ENCODE measurements at regions not wholly inside any gene's neighbourhood (a gene's known extent, or its start where the extent isn't known, plus 50 kb on each side); places are given as distances from the start of the nearest gene placed in this dataset.

DNA sequence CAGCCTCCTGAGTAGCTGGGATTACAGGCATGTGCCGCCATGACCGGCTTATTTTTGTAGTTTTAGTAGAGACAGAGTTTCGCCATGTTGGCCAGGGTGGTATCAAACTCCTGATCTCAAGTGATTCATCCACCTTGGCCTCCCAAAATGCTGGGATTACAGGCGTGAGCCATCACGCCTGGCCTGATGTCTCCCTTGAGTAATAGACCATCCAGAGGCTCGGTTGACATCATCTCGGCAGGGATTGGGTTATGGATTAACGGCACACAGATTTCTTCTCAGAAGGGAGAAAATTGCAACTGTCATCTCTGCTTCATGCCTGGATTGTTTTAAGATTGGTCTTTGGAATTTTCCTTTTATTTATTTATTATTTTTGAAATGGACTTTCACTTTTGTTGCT is 239.2 kb upstream of the LARGE1 start:
- no peak for DNase-seq

DNA sequence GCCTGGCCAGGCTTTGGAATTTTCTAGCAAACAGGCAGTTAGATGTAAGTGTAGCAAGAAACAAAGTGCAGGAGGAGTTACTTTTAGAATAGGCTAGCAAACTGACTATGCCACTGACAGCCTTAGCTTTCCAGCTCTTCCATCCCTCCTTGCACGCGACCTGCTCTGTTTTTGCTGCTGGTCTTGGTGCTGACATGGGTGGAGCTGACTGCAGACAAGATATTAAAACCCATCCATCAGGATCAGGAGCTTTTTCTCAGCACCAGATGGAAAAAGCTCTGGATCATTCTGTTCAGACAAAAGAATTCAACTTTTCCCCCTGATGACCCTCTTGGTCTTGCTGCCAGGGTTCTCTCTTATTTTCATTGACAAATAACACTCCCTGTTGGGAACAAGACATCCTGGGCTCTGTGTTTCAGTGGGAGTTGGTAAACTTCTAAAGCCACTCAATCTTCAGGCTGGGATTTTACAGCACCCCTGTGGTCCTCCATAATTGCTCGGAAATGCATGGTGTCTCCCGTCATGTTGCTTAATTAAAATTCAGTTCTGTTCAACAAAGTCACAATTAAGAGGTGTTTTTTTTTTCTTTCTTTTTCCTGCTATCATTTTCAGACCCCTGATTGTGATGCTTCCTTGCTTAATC is 240.0 kb upstream of the LARGE1 start:
- DNase-seq, result no peak

DNA sequence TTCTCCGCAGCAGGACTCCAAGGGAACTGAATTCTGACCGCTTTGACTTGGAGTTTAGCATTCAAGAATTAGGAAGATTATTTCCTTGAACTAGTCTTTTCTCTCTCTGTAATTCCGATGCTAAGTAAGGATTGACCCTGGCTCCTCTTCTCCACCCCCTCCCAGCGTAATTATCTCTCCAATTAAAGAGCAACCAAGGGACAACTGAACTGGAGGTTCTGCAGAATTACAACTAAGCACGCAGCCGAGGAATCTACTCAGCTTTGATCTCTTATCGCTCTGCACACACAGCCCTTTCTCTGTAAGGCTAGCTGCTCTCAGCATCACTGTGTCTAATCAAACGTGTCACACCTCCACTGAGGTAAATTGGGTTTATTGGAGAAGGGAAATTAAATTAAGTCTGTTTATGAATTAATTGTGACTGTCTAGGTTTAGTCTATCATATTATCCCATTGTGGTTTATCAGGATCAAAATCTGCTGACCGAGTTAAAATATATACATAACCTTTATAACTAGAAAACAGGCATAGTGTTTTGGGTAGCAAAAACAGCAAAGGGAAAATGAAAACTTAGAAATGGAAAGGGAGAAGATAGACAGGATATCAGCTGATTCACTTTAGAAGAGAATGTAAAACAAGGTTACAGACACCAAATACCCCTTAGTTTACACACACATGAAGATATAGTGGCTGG is 241.3 kb upstream of the LARGE1 start:
- DNase-seq, result no peak

DNA sequence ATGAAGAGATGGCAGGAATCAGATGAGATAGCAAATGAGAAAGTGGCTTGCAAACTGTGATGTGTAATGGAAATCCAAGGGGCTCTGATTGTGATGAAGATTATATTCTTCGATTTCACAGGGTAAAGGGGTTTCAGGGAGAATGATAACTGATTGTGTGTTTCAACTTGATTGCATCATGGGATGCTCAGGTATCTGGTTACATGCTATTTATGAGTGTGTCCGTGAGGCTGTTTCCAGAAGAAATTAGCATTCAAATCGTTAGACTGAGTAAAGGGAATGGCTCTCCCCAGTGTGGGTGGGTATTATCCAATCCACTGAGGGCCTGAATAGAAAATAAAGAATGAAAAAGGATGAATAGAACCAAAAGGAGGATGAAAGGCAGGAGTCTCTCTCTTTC is 278.7 kb upstream of the LARGE1 start:
- no peak for DNase-seq

DNA sequence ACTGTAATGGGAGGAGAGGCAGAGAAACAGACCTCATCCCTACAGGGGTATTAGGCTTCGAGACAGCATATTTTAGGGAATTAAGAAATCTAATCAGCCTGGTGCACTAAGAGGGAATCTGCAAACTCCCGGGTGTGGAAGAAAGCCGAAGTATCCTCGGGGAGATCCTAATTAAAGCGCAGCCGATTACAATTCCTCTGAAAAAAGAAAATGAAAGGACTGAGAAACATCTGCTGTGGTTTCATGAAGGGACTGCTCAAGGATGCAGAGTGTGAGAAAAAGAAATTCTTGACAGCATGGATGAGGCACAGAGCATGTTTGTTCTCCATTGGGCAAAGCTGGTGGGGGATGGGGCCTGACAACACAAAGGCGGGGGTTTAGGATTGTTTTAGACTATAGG is 290.0 kb upstream of the LARGE1 start:
- no peak for DNase-seq

DNA sequence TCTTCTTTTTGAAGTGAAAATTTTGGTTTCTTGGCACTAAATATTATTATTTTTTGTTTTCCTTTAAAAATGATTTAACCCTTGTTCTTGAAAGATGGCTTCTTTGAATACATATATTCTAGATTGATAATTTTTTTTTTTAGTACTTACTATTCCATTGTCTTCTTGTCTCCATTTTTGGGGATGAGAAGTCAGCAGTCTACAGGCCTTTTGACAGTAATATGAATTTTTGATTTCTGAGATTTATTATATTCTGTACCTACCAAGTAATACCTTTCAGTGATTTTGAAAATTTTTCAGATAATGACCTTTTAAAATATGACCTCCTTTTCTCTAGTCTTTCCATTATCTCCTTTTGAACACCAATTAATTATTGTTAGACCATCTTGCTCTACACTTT is 294.1 kb upstream of the LARGE1 start:
- no peak for DNase-seq

DNA sequence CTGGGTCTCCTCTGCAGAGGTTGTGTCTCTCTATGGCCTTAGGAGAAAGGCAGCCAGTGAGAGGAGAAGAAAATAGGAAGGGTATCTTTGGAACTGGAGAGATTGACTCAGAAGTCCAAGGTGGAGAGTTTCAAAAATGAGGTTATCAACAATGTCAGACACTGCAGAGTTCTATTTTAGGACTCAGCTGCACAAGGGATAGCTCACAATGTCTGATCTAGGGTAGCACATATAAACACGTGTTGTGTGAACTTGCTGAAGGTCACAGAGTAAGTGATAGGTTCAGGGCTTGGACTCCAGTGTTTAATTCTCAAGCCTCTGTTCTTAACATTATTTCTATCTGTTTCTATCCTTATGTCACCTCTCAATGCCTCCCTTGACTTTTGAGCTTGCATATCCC is 305.0 kb upstream of the LARGE1 start:
- DNase-seq, result no peak

DNA sequence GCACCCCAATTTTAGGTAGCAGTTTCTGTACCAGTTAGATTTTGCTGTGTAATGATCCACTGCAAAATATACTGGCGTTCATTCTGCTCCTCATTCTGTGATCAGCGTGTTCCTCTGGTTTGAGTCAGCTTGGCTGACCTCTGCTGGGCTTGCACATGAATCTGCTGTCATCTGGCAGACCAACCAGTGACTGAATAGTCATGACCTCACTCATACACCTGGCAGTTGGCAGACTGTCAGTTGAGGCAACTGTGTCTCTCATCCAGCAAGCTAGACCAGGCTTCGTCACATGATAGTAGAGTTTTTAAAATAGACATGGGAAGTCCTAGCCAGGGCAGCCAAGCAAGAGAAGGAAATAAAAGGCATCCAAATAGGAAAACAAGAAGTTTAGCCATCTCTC is 316.3 kb upstream of the LARGE1 start:
- no peak for DNase-seq

DNA sequence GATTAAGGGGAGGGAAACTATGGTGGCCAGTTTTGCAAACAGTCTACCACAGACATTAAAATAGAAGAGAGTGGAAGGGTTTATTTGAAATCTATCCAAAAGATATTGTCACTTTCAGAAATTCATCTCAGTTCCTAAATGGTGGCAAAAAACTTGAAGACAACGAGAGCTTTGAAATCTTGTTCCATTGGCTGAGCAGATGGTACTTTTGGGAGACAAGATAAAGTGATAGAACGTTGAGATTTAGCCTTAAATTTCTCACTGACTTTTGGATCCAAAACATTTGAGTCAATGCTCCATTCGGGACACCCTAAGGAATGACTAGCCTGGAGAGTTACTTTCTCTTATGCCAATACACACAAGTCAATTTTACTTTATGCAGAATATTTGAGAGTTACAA is 319.1 kb upstream of the LARGE1 start:
- no peak for DNase-seq

DNA sequence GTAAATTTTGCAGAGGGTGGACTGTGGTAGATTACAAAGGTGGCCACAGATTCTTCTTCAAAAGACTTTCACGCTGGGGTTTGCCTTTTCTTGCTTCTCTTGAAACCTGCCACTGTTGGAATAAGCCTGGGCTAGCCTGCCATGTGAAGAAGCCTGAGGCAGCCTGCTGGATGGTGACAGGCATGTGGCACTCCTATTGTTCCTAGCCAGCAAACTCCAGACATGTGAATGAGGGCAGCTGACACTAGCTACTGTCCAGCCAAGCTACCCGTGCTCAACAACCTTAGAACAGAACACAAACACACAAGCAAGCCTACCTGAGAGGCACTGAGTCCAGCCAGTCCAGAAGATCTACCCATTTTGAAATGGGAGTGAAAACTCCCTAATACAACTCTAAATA is 322.7 kb upstream of the LARGE1 start:
- DNase-seq, result no peak

DNA sequence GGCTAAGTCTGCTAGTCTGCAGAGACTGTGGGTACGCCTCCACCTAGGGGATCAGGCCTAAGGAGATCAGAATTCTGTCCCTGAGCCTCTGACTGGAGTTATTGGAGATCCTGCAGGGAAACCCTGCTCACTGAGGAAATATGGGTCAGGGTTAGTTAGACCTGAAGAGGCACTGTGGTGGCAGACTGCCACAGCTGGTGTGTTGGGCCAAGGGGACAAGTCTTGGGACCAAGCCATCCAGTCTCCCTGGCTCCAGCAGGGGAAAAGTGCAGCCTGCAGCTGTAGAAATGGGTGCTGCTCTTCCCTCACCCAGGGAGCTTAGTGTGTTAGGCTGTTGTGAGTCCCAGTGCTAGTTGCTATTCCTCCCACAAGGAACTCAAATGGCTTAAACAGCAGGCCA is 334.8 kb upstream of the LARGE1 start:
- DNase-seq, result no peak

DNA sequence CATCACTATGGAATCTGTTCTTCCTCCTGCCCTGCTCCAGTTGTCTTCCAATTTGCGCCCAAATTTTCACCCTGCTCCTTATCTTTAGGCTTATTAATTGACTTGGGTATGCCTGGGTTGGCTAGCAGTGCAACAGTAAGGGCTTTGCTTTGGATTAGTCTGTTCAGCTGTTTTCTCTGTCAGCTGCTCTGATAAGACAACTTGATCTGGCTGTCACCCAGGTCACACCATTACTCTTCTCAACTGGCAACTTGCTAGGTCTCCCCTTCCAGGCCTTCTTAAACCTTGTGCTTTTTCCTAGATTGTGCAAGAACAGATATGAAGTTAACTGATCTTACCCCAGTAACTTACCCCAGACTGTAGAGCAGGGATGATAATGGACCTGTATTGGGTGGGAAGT is 357.8 kb upstream of the LARGE1 start:
- DNase-seq, result no peak

DNA sequence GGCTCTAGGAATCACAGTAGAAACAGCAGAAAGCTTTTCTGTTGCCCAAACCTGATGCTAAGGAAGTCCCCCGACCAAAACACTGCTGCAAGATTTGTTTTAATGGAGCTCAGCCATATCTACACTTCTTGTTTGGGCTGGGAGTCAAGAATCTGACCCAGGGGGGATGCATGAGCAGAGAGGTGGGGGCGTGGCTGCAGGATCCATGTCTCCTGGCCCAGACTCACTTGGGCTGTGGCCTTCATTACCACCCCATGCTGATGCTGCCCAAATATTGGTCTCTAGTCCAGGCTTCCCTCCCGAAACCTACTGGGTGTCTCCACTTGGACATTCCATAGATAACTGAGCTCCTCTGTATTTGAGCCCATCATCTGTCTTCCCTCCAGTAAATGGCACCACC is 361.5 kb upstream of the LARGE1 start:
- no peak for DNase-seq

DNA sequence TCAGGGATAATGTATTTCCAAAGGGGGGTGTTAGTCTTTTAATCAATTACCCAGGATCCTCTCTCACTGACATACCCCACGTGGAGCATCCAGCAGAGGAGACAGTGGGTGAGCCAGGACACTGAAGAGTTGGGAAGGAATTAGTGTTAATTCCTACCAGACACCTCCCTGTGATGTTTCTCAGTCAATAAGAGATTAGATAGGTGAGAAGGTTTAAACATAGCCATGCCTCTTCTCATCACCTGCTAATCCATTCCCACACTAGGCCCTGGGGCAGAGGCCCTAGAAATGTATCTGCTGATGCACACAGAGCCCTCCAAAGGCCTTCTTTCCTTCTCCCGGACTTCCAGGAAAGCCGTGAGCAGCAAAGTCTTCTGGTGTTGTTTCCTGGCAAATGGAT is 363.6 kb upstream of the LARGE1 start:
- DNase-seq, result no peak

DNA sequence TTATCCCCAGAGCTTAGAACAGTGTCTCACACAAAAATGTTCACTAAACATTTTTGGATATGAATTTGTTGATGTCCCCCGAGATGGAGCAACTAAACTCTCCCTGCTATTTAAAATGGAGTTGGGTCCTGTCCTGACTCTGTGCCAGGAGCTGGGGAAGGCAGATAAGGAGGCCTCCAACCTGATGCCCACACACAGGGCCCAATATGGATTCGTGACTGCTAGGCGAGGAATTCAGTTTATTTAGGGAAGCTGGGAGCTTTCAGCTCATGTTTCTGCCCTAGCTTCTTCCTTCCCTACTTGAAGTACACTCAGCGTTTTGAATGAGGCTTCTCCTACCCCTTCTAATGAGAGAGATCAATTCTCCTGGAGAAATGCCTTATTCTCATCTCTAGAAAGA is 373.0 kb upstream of the LARGE1 start:
- DNase-seq, result no peak

DNA sequence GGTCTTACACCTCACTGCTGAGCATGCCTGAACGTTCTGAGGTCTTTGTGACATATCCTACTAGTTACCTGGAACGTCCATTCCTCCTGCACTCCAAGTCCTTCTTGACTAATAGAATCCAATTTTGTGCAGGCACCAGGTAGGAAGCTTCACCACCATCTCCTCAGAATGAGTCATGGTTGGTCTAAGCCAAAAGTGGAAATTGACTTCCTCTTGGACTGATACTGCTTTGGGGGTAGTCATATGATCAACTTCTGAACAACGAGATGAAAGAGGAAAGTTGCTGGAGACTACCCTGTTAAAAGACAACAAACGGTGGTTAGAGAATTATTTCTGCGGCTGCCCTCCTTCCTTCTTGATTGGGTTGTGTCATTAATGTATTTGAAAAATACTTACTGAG is 374.2 kb upstream of the LARGE1 start:
- no peak for DNase-seq

DNA sequence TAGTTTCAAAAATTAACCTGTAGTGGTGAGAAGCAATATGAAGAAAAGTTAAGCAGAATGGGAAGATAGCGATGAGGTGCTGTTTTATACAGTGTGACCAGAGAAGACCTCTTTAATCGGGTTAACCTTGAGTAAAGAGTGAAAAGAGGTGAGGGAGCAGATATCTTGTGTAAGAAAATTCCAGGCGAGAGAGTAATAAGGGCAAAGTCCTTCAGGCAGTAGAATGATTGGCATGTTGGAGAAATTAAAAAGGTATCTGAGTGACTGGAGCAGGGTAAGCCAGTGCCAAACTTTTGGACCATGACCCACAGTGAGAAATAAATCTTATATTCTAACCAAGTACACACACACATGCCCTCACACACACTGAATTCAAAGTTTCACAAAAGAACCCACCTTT is 374.7 kb upstream of the LARGE1 start:
- DNase-seq, result no peak

DNA sequence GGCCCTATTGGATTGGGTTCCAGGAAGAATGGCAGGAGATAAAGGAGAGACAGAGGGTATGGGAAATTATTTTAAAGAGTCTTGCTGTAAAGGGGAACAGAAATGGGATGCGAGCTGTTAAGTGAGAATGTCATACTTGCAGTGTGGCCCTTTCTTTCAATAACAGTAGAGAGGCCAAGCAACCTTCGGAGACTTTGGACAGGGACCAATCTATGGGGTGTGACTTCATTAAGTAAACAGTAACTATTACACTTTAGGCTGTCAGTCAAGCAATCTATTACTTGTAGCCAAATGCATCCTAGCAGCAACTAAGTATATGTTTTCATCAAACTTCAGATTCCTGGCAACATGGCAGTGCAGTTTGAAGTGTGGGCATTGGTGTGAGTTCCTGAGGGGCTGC is 376.2 kb upstream of the LARGE1 start:
- no peak for DNase-seq

DNA sequence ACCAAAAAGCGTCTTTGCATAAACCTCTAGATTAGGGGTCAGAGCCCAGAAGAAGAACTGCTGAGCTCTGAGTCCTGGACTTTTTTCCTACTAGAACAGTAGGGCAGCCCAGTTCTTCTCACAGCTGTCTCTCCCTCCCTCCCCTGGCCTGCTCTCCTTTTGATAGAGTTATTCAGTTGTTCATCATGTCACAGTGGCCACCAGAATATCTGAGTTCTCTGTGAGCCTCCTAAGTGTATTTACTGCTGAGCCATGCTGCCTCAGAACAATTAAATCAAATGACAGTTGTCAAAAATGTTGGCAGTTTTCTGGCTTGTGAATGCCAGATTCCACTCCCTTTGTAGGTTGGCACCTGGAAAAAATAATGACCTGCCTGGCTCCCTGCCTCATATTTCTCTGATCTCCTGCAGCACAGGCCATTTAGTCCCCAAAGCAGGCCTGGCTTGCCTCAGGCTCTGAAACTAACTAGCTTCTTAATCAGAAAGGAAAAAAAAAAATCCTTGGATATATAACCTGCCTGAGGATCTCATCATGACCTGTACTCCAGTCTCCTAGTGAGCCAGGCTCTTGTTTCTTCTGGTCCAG is 377.4 kb upstream of the LARGE1 start:
- DNase-seq, result no peak

DNA sequence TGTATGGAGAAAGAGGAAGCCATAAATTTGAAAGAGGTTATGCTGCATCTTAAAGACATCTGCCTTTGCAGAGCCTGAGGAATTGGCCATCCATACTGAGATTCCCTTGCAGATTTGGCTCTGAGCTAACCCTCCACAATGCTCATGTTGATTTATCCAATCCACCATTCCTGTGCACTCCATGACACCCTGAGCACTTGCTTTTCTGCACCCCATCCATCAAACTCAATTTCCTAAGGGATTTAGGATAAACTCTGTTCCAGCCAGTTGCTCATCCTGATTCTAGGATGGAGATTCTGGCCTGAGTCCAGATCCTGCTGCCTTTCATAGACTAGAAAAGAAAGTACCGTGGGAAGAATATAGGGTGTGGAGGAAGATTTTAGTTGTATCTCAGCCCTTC is 379.2 kb upstream of the LARGE1 start:
- DNase-seq, result no peak

DNA sequence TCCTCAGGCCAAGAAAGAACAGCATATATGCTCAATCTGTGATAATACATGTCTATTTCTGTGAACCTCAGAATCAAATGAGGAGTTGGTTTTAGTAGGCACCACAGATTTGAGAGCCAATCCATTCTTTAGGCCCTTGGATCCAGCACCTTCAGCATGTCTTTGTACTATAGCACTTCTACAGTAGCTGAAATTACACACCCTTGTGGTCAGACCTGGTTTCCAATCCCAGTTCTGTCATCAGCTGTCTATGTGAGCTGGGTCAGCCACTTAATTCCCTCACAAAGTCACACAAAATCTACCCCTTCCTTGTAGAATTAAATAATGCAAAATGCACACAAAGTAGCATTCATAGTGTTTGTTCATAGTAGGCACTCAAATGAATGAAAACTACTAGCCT is 381.3 kb upstream of the LARGE1 start:
- no peak for DNase-seq

DNA sequence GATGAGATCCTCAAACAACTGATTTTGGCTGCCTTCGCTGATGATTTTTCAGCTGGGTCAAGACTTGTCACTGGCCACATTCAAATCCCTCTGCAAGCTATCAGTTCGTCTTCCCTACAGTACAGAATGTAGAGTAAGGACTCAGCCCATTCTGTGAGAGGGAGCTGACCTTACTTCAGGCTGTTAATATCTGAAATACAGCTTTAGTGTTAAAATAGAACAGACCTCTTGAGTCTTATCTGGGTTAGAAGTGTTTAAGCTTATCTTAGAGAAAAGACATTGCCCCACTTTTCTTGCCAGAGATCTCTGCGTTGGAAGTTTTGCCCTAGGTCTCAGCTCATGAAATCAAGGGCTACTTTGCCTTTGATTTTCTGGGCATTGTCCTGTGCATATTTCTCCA is 383.4 kb upstream of the LARGE1 start:
- DNase-seq, result no peak

DNA sequence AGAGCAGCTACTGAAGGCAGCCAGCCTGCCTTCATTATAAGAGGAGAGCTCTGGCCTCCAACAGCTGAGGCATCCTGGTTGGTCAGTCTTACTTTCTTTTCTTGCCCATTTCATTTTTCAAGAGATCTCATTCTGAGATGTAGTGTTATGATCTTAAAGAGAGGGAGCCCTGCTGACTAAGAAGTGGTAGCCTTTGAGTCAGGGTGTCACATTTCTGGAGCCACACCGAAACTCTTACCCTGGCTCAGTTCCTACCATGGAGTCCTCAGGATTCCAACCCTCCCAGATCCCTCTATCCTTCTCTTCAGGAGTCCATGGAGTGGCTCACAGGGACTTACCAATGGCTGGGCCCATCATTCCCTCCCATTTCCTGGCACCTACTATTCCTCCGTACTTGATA is 386.1 kb upstream of the LARGE1 start:
- no peak for DNase-seq

DNA sequence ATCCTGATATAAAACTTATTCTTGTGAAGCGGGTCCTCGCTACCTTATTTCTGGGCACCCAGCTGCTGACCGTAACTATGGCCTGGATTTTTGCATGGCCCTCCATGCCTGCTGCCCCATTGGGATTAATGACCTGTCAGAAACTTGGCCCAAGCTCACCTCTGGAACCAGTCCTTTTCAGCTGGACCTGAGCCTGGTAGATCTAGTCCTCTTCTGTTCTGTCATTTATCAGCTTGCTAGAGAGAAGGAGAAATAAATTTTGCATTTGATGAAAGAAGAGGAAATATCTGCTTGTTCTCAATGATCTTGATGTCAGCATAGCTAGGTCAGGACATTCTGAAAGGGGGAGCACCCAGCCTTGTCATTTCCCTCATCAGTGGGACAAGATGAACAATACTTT is 387.8 kb upstream of the LARGE1 start:
- DNase-seq, result no peak

DNA sequence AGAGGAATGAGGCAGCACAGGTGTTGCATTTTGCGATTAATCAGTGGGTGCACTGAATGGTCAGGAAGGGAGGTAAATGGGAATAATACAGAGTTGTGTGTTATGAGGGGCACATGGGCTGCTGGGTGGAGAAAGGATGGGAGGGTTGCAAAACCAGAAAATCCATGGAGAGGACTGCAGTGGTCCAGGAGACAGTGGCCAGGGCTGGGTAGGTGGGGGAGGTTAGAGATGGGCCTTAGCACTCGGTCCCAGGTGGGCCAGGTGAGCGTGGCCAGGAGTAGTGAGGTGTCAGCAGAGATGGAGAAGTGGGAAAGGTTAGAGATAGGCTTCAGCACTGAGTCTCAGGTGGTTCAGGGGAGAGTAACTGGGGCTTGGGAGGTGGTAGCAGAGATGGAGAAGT is 399.1 kb upstream of the LARGE1 start:
- no peak for DNase-seq
